ENCODE measurements at regions not wholly inside any gene's neighbourhood (a gene's known extent, or its start where the extent isn't known, plus 50 kb on each side); places are given as distances from the start of the nearest gene placed in this dataset.

DNA sequence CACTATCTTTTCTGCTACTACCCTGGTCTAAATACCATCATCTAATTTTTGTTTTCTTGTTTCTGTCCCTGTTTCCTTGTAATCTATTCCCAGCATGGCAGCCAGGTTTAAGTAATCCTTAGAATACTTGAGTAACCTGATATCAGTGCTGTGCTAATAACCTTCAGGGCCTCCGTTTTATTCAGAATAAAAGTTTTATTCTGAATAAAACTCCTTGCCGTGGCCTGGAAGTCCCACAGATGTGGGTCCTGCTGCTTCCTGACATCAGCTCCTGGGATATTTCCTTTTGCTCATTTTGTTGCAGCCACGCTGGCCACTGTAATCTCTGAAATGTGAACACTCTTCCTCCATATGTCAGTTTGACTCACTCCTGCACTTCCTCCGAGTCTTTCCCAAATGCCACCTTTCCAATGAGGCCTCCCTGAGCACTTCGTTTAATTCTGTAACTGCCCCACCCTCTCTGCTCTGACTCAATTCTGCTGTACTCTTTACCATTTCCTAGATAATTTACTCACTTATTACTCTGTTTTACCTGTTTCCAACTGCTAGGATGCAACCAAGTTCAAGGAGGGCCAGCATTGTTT is 114.0 kb upstream of the FOXA2 start:
- ATAC-seq (no peak), DNase-seq (ENCODE audit: low read depth, low spot score) (no peak), FAIRE-seq (no peak)
- intact Hi-C loops (cut with micrococcal nuclease; ENCODE audit: unreplicated experiment) (loop anchor here (10.0 kb wide), 1 partner anchor 906 kb away; the partner anchor contains the start of gene CST9), in situ Hi-C loops (cut with MboI) (loop anchor here (10.0 kb wide), 1 partner anchor 546 kb away; no protein-coding TSS in a partner anchor)
- H3K27ac ChIP-seq (ENCODE audit: control insufficient read depth, insufficient read depth) = no peak overlapping the region
- no peaks in the 10 kb centered on the region for H3K36me3 ChIP-seq (ENCODE audit: control insufficient read depth in 2 of 2, insufficient read depth in 2 of 2, low read length in 1 of 2)
- no peak overlapping the region for H3K4me2 ChIP-seq (ENCODE audit: control insufficient read depth, insufficient read depth)
- no peaks in the 10 kb centered on the region for H4K20me1 ChIP-seq (ENCODE audit: control insufficient read depth, insufficient read depth)
- 4% methylated on average over 5 of the region's 5 CpGs for WGBS (ENCODE audit: insufficient coverage, insufficient replicate concordance, low lambda C conversion rate, missing lambda C conversion rate)
- H3K9me3 ChIP-seq (replicated peaks; ENCODE audit: control insufficient read depth, insufficient read depth, low read length) = no peaks in the 10 kb centered on the region; the same call in 2 of the 3 replicates
- H3K79me2 ChIP-seq (ENCODE audit: control insufficient read depth, insufficient read depth, low read length) = no peaks in the 10 kb centered on the region
- ChIA-PET CTCF (no interaction called here), POLR2A (no interaction called here), RAD21 (ENCODE audit: unreplicated experiment) (no interaction called here), SMC1A (ENCODE audit: uncharacterized antibody, unreplicated experiment) (no interaction called here)
- H3K4me1 ChIP-seq (ENCODE audit: control insufficient read depth, insufficient read depth, low read length) = no peaks in the 10 kb centered on the region
- H3K9ac ChIP-seq (ENCODE audit: control insufficient read depth, insufficient read depth, low read length) = no peak overlapping the region
- no peak overlapping the region for H2AFZ ChIP-seq (ENCODE audit: control insufficient read depth, low read depth, low read length)
- no TSS peak for BruUV-seq (replicated peaks)
- H3K27me3 ChIP-seq (replicated peaks in 1 of 2; ENCODE audit: control insufficient read depth in 2 of 2, insufficient read depth in 2 of 2, low read length in 1 of 2) = no peaks in the 10 kb centered on the region
- H3K4me3 ChIP-seq = no peak overlapping the region
- TF ChIP-seq NR2C2 (IDR thresholded peaks at IDR 0.05; ENCODE audit: borderline replicate concordance, control insufficient read depth, insufficient read length, low read depth) (no peak), DPF2 (IDR thresholded peaks at IDR 0.05) (no peak), POLR2A (IDR thresholded peaks at IDR 0.05; ENCODE audit: low read depth, low read length) (no peak), MYC (IDR thresholded peaks at IDR 0.05; ENCODE audit: insufficient read depth, insufficient read length, insufficient replicate concordance, low read length, severe bottlenecking) (no peak), SMARCA5 (IDR thresholded peaks at IDR 0.05) (no peak), NFYB (IDR thresholded peaks at IDR 0.05; ENCODE audit: insufficient read depth, low read depth, low read length) (no peak), RBBP5 (conservative IDR thresholded peaks at IDR 0.05) (no peak)
- TF ChIP-seq, protein P1, sequence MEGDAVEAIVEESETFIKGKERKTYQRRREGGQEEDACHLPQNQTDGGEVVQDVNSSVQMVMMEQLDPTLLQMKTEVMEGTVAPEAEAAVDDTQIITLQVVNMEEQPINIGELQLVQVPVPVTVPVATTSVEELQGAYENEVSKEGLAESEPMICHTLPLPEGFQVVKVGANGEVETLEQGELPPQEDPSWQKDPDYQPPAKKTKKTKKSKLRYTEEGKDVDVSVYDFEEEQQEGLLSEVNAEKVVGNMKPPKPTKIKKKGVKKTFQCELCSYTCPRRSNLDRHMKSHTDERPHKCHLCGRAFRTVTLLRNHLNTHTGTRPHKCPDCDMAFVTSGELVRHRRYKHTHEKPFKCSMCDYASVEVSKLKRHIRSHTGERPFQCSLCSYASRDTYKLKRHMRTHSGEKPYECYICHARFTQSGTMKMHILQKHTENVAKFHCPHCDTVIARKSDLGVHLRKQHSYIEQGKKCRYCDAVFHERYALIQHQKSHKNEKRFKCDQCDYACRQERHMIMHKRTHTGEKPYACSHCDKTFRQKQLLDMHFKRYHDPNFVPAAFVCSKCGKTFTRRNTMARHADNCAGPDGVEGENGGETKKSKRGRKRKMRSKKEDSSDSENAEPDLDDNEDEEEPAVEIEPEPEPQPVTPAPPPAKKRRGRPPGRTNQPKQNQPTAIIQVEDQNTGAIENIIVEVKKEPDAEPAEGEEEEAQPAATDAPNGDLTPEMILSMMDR (IDR thresholded peaks at IDR 0.05 in 2 of 3, conservative IDR thresholded peaks at IDR 0.05 in 1 of 3; ENCODE audit: control insufficient read depth in 2 of 3, extremely low read depth in 1 of 3, insufficient read depth in 1 of 3, low read depth in 3 of 3, low read length in 3 of 3) = no peak
- TF ChIP-seq, protein P2, sequence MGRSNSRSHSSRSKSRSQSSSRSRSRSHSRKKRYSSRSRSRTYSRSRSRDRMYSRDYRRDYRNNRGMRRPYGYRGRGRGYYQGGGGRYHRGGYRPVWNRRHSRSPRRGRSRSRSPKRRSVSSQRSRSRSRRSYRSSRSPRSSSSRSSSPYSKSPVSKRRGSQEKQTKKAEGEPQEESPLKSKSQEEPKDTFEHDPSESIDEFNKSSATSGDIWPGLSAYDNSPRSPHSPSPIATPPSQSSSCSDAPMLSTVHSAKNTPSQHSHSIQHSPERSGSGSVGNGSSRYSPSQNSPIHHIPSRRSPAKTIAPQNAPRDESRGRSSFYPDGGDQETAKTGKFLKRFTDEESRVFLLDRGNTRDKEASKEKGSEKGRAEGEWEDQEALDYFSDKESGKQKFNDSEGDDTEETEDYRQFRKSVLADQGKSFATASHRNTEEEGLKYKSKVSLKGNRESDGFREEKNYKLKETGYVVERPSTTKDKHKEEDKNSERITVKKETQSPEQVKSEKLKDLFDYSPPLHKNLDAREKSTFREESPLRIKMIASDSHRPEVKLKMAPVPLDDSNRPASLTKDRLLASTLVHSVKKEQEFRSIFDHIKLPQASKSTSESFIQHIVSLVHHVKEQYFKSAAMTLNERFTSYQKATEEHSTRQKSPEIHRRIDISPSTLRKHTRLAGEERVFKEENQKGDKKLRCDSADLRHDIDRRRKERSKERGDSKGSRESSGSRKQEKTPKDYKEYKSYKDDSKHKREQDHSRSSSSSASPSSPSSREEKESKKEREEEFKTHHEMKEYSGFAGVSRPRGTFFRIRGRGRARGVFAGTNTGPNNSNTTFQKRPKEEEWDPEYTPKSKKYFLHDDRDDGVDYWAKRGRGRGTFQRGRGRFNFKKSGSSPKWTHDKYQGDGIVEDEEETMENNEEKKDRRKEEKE (IDR thresholded peaks at IDR 0.05) = no peak
- TF ChIP-seq, protein P3, sequence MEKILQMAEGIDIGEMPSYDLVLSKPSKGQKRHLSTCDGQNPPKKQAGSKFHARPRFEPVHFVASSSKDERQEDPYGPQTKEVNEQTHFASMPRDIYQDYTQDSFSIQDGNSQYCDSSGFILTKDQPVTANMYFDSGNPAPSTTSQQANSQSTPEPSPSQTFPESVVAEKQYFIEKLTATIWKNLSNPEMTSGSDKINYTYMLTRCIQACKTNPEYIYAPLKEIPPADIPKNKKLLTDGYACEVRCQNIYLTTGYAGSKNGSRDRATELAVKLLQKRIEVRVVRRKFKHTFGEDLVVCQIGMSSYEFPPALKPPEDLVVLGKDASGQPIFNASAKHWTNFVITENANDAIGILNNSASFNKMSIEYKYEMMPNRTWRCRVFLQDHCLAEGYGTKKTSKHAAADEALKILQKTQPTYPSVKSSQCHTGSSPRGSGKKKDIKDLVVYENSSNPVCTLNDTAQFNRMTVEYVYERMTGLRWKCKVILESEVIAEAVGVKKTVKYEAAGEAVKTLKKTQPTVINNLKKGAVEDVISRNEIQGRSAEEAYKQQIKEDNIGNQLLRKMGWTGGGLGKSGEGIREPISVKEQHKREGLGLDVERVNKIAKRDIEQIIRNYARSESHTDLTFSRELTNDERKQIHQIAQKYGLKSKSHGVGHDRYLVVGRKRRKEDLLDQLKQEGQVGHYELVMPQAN (conservative IDR thresholded peaks at IDR 0.05) = no peak
- TF ChIP-seq, protein P4, sequence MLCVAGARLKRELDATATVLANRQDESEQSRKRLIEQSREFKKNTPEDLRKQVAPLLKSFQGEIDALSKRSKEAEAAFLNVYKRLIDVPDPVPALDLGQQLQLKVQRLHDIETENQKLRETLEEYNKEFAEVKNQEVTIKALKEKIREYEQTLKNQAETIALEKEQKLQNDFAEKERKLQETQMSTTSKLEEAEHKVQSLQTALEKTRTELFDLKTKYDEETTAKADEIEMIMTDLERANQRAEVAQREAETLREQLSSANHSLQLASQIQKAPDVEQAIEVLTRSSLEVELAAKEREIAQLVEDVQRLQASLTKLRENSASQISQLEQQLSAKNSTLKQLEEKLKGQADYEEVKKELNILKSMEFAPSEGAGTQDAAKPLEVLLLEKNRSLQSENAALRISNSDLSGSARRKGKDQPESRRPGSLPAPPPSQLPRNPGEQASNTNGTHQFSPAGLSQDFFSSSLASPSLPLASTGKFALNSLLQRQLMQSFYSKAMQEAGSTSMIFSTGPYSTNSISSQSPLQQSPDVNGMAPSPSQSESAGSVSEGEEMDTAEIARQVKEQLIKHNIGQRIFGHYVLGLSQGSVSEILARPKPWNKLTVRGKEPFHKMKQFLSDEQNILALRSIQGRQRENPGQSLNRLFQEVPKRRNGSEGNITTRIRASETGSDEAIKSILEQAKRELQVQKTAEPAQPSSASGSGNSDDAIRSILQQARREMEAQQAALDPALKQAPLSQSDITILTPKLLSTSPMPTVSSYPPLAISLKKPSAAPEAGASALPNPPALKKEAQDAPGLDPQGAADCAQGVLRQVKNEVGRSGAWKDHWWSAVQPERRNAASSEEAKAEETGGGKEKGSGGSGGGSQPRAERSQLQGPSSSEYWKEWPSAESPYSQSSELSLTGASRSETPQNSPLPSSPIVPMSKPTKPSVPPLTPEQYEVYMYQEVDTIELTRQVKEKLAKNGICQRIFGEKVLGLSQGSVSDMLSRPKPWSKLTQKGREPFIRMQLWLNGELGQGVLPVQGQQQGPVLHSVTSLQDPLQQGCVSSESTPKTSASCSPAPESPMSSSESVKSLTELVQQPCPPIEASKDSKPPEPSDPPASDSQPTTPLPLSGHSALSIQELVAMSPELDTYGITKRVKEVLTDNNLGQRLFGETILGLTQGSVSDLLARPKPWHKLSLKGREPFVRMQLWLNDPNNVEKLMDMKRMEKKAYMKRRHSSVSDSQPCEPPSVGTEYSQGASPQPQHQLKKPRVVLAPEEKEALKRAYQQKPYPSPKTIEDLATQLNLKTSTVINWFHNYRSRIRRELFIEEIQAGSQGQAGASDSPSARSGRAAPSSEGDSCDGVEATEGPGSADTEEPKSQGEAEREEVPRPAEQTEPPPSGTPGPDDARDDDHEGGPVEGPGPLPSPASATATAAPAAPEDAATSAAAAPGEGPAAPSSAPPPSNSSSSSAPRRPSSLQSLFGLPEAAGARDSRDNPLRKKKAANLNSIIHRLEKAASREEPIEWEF (IDR thresholded peaks at IDR 0.05; ENCODE audit: insufficient replicate concordance, low read depth, low read length) = no peak

Measured in GM12878 (cell line).